ENCODE measurements at regions not wholly inside any gene's neighbourhood (a gene's known extent, or its start where the extent isn't known, plus 50 kb on each side); places are given as distances from the start of the nearest gene placed in this dataset.

DNA sequence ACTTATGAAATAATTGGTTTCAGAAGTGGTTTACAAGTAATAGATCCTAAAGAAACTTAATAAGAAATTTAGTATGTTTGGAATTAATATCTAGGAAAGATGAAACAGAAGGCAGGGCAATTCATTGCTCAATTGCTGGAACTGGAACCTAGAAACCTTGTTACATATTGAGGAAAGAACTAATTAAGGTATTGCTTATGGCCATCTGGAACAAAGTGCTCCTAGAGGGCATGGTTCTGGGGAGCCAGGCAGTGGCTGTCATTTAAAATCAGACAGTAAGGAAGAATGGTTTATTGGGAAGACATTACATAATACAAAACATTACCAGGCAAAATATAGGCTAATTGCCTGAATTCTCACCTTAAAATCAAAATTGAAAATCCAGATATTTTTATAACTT, 224.1 kb downstream of the SLITRK6 start:
- Histone ChIP-seq H3K79me2 (replicated peaks; ENCODE audit: insufficient read depth) (no peaks in the 10 kb centered on the region), H3K4me1 (ENCODE audit: insufficient read depth) (peaks cover 6% of the 10 kb centered on the region; the same call in 1 of the 2 replicates), H2AFZ (no peak overlapping the region), H3K36me3 (ENCODE audit: insufficient read depth) (no peaks in the 10 kb centered on the region), H4K20me1 (replicated peaks; ENCODE audit: insufficient read depth) (no peaks in the 10 kb centered on the region), H3K27me3 (ENCODE audit: insufficient read depth) (no peaks in the 10 kb centered on the region), H3K27ac (ENCODE audit: low read depth) (no peak overlapping the region), H3K9me2 (ENCODE audit: insufficient read depth) (peaks cover 5% of the 10 kb centered on the region; the same call in 1 of the 2 replicates), H3F3A (replicated peaks; ENCODE audit: low read depth) (no peaks in the 10 kb centered on the region), H3K4me2 (no peak overlapping the region), H3K4me3 (no peak overlapping the region)
- Mint-ChIP-seq H3K4me3 (no peak overlapping the region), H3K9me3 (no peaks in the 10 kb centered on the region; the same call in 2 of the 3 replicates), H3K27ac (no peak overlapping the region), H3K4me1 (peaks cover 3% of the 10 kb centered on the region; the same call in 1 of the 3 replicates), H3K27me3 (ENCODE audit: insufficient read depth, low read depth, poor library complexity) (no peaks in the 10 kb centered on the region), H3K36me3 (ENCODE audit: low read depth) (no peaks in the 10 kb centered on the region)
- no peak for ATAC-seq
- TF ChIP-seq EZH2 (IDR thresholded peaks at IDR 0.05; ENCODE audit: low read depth, unreplicated experiment) (no peak), POLR2AphosphoS5 (IDR thresholded peaks at IDR 0.05; ENCODE audit: low read depth) (no peak), JUNB (IDR thresholded peaks at IDR 0.05; ENCODE audit: unreplicated experiment) (no peak), EZH2phosphoT487 (IDR thresholded peaks at IDR 0.05; ENCODE audit: unreplicated experiment) (no peak), CREB1 (CRISPR knock-in tag; IDR thresholded peaks at IDR 0.05; ENCODE audit: low read depth) (no peak), ZNF331 (CRISPR knock-in tag; IDR thresholded peaks at IDR 0.05; ENCODE audit: low read depth) (no peak), REST (IDR thresholded peaks at IDR 0.05; ENCODE audit: unreplicated experiment) (no peak), NANOG (IDR thresholded peaks at IDR 0.05; ENCODE audit: borderline replicate concordance) (no peak)
- TF ChIP-seq, protein P1, sequence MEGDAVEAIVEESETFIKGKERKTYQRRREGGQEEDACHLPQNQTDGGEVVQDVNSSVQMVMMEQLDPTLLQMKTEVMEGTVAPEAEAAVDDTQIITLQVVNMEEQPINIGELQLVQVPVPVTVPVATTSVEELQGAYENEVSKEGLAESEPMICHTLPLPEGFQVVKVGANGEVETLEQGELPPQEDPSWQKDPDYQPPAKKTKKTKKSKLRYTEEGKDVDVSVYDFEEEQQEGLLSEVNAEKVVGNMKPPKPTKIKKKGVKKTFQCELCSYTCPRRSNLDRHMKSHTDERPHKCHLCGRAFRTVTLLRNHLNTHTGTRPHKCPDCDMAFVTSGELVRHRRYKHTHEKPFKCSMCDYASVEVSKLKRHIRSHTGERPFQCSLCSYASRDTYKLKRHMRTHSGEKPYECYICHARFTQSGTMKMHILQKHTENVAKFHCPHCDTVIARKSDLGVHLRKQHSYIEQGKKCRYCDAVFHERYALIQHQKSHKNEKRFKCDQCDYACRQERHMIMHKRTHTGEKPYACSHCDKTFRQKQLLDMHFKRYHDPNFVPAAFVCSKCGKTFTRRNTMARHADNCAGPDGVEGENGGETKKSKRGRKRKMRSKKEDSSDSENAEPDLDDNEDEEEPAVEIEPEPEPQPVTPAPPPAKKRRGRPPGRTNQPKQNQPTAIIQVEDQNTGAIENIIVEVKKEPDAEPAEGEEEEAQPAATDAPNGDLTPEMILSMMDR (conservative IDR thresholded peaks at IDR 0.05; ENCODE audit: low read depth in 2 of 2) = no peak
- no peak for DNase-seq (ENCODE audit: low spot score)

- no peaks in the 10 kb centered on the region for H3K36me3 Mint-ChIP-seq (ENCODE audit: low read depth)
- Histone ChIP-seq H4K20me1 (replicated peaks; ENCODE audit: insufficient read depth) (no peaks in the 10 kb centered on the region), H2AFZ (no peak overlapping the region), H3K9me2 (ENCODE audit: insufficient read depth) (no peaks in the 10 kb centered on the region), H3K4me2 (peak overlapping the region; percentile 30; the same call in 1 of the 2 replicates), H3K4me3 (no peak overlapping the region), H3K27me3 (ENCODE audit: insufficient read depth) (no peaks in the 10 kb centered on the region), H3F3A (replicated peaks; ENCODE audit: low read depth) (no peaks in the 10 kb centered on the region), H3K4me1 (ENCODE audit: insufficient read depth) (peaks cover 16% of the 10 kb centered on the region), H3K27ac (ENCODE audit: low read depth) (no peak overlapping the region), H3K79me2 (replicated peaks; ENCODE audit: insufficient read depth) (no peaks in the 10 kb centered on the region), H3K36me3 (ENCODE audit: insufficient read depth) (no peaks in the 10 kb centered on the region)
- ATAC-seq = peak; percentile 95
- H3K27me3 Mint-ChIP-seq (ENCODE audit: insufficient read depth, low read depth, poor library complexity) = peaks cover 2% of the 10 kb centered on the region
- peaks cover 21% of the 10 kb centered on the region for H3K4me1 Mint-ChIP-seq
- peak; percentile 62 for DNase-seq (ENCODE audit: low spot score)
- no peak overlapping the region for H3K4me3 Mint-ChIP-seq
- H3K9me3 Mint-ChIP-seq = no peaks in the 10 kb centered on the region; the same call in 2 of the 3 replicates
- no peak overlapping the region; the same call in 1 of the 2 replicates for H3K27ac Mint-ChIP-seq
- no peak for TF ChIP-seq REST (IDR thresholded peaks at IDR 0.05; ENCODE audit: unreplicated experiment)
- TF ChIP-seq, protein P2, sequence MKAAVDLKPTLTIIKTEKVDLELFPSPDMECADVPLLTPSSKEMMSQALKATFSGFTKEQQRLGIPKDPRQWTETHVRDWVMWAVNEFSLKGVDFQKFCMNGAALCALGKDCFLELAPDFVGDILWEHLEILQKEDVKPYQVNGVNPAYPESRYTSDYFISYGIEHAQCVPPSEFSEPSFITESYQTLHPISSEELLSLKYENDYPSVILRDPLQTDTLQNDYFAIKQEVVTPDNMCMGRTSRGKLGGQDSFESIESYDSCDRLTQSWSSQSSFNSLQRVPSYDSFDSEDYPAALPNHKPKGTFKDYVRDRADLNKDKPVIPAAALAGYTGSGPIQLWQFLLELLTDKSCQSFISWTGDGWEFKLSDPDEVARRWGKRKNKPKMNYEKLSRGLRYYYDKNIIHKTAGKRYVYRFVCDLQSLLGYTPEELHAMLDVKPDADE (IDR thresholded peaks at IDR 0.05) = no peak
- no peak for TF ChIP-seq POLR2AphosphoS5 (IDR thresholded peaks at IDR 0.05; ENCODE audit: low read depth)
- no peak for TF ChIP-seq NANOG (IDR thresholded peaks at IDR 0.05; ENCODE audit: borderline replicate concordance)
- TF ChIP-seq CREB1 (CRISPR knock-in tag; IDR thresholded peaks at IDR 0.05; ENCODE audit: low read depth) = no peak
- no peak for TF ChIP-seq STAT1 (IDR thresholded peaks at IDR 0.05; ENCODE audit: unreplicated experiment)
- no peak for TF ChIP-seq EZH2phosphoT487 (IDR thresholded peaks at IDR 0.05; ENCODE audit: unreplicated experiment)
- no peak for TF ChIP-seq EZH2 (IDR thresholded peaks at IDR 0.05; ENCODE audit: low read depth, unreplicated experiment)
- TF ChIP-seq ZNF331 (CRISPR knock-in tag; IDR thresholded peaks at IDR 0.05; ENCODE audit: low read depth) = no peak
Measured at GRCh38 chr13:85567909-85568308, 231.3 kb downstream of the SLITRK6 start.
